PC-3 (cell line): ENCODE measurements at regions not wholly inside any gene's neighbourhood (a gene's known extent, or its start where the extent isn't known, plus 50 kb on each side); places are given as distances from the start of the nearest gene placed in this dataset.

Source experiments
- EZH2 ChIP-seq: fragments of 300-600 bp; sonication (generic); IDR thresholded peaks from one replicate; pipeline ENCODE4 v1.6.1; 2017; ENCODE audit warnings: antibody characterized with exemption, mild to moderate bottlenecking, low read length; ENCODE audit not compliant: unreplicated experiment
- EZH2phosphoT487 ChIP-seq: fragments of 300-600 bp; sonication (generic); IDR thresholded peaks from 2 replicates; pipeline ENCODE4 v1.6.1; 2018; ENCODE audit warnings: mild to moderate bottlenecking, antibody characterized with exemption, low read length, borderline replicate concordance
- TF ChIP-seq, protein P1 (sequence below): fragments of 300-600 bp; sonication (generic); conservative IDR thresholded peaks from 2 replicates; pipeline ENCODE4 v1.5.1; 2017; ENCODE audit warnings: antibody characterized with exemption, low read depth, mild to moderate bottlenecking, low read length

DNA sequence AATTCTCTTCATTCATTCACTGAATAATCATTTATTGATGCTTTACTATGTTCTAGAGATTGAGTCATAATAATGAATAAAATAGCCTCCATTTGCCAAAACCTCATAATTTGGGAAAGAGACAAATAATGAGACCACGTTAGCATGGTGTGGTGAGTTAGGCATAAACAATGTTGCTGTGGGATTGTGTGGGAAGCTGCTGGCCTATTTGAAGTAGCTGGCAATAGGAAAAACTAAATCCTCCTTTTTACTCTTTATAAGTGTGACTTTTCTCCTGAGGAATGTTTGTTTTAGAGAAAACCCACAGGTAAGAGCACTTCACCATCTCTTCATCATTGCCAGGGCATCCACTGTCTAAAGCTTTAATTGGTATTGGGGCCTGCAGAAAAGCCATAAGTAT, 95.3 kb downstream of the AREG start:
- TF ChIP-seq, protein P1, sequence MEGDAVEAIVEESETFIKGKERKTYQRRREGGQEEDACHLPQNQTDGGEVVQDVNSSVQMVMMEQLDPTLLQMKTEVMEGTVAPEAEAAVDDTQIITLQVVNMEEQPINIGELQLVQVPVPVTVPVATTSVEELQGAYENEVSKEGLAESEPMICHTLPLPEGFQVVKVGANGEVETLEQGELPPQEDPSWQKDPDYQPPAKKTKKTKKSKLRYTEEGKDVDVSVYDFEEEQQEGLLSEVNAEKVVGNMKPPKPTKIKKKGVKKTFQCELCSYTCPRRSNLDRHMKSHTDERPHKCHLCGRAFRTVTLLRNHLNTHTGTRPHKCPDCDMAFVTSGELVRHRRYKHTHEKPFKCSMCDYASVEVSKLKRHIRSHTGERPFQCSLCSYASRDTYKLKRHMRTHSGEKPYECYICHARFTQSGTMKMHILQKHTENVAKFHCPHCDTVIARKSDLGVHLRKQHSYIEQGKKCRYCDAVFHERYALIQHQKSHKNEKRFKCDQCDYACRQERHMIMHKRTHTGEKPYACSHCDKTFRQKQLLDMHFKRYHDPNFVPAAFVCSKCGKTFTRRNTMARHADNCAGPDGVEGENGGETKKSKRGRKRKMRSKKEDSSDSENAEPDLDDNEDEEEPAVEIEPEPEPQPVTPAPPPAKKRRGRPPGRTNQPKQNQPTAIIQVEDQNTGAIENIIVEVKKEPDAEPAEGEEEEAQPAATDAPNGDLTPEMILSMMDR = no peak
- TF ChIP-seq EZH2 = no peak
- TF ChIP-seq EZH2phosphoT487 = no peak
